ENCODE measurements at regions not wholly inside any gene's neighbourhood (a gene's known extent, or its start where the extent isn't known, plus 50 kb on each side); places are given as distances from the start of the nearest gene placed in this dataset.

GRCh38 chr10:3467052-3467951 lies 294.7 kb upstream of the PITRM1 start:
- no peak for TF ChIP-seq ISL1 (CRISPR knock-in tag; IDR thresholded peaks at IDR 0.05)
- no peak for TF ChIP-seq CSRNP3 (CRISPR knock-in tag; IDR thresholded peaks at IDR 0.05)
